WTC11 (cell line): ENCODE measurements at regions not wholly inside any gene's neighbourhood (a gene's known extent, or its start where the extent isn't known, plus 50 kb on each side); places are given as distances from the start of the nearest gene placed in this dataset.

ENCODE experiments used
- ATAC-seq: fragments of 200-7000 bp; cut with Tn5 transposase; 2 replicates; pipeline ENCODE4 v1.10.0; 2021; ENCODE audit warnings: mild to moderate bottlenecking, moderate library complexity
- CTCF ChIA-PET: fragments of 300-600 bp; sonication (Branson Sonifier 250); formaldehyde crosslinking; loops from one replicate; lab custom pipeline; 2021; ENCODE audit warnings: antibody characterized with exemption; lab: Charles Lee
- POLR2A ChIA-PET: fragments of 350-600 bp; sonication (Branson Sonifier 250); formaldehyde crosslinking; loops from one replicate; lab custom pipeline; 2021; ENCODE audit warnings: antibody characterized with exemption; lab: Charles Lee
- DNase-seq: peaks from one replicate; pipeline ENCODE4 v3.0.0; 2021; ENCODE audit warnings: low spot score
- H3K27ac Mint-ChIP-seq: 2 replicates; pipeline ENCODE4 v1.8.0; 2021; ENCODE audit warnings: mixed read lengths
- H3K27me3 Mint-ChIP-seq: 2 replicates; pipeline ENCODE4 v1.8.0; 2021; ENCODE audit warnings: low read depth, mild to moderate bottlenecking, moderate library complexity, mixed read lengths
- H3K36me3 Mint-ChIP-seq: 2 replicates; pipeline ENCODE4 v1.8.0; 2021; ENCODE audit warnings: mixed read lengths
- H3K4me1 Mint-ChIP-seq: 2 replicates; pipeline ENCODE4 v1.8.0; 2022; ENCODE audit warnings: mixed read lengths
- H3K4me3 Mint-ChIP-seq: 2 replicates; pipeline ENCODE4 v1.8.0; 2021; ENCODE audit warnings: mild to moderate bottlenecking, moderate library complexity, mixed read lengths
- H3K9me3 Mint-ChIP-seq: 2 replicates; pipeline ENCODE4 v1.8.0; 2021; ENCODE audit warnings: mixed read lengths
- ATF3 ChIP-seq: sonication (generic); formaldehyde crosslinking; conservative IDR thresholded peaks from 2 replicates; pipeline ENCODE4 v1.8.1; 2022; ENCODE audit warnings: mild to moderate bottlenecking, missing genetic modification reagents
- ATF6 ChIP-seq: sonication (generic); formaldehyde crosslinking; IDR thresholded peaks from 2 replicates; pipeline ENCODE4 v1.8.1; 2023; ENCODE audit warnings: mild to moderate bottlenecking, missing genetic modification reagents
- CBFB ChIP-seq: sonication (generic); formaldehyde crosslinking; IDR thresholded peaks from 2 replicates; pipeline ENCODE4 v1.8.1; 2022; ENCODE audit warnings: mild to moderate bottlenecking, low read depth, missing genetic modification reagents
- CREM ChIP-seq: sonication (generic); formaldehyde crosslinking; IDR thresholded peaks from 2 replicates; pipeline ENCODE4 v1.8.1; 2022; ENCODE audit warnings: mild to moderate bottlenecking, missing genetic modification reagents, moderate library complexity
- ELF4 ChIP-seq: sonication (generic); formaldehyde crosslinking; IDR thresholded peaks from 2 replicates; pipeline ENCODE4 v1.8.1; 2022; ENCODE audit warnings: low read depth, mild to moderate bottlenecking, moderate library complexity, missing genetic modification reagents
- GTF2I ChIP-seq: fragments of 250-450 bp; sonication (Bioruptor Pico); conservative IDR thresholded peaks from 2 replicates; pipeline ENCODE4 v1.4.0; 2021; ENCODE audit warnings: mild to moderate bottlenecking
- JUN ChIP-seq: sonication (generic); formaldehyde crosslinking; IDR thresholded peaks from 2 replicates; pipeline ENCODE4 v1.8.0; 2023; ENCODE audit warnings: mild to moderate bottlenecking, missing genetic modification reagents
- KAT7 ChIP-seq: sonication (generic); formaldehyde crosslinking; IDR thresholded peaks from 2 replicates; pipeline ENCODE4 v1.8.1; 2023; ENCODE audit warnings: missing genetic modification reagents, mild to moderate bottlenecking, borderline replicate concordance
- MXD4 ChIP-seq: fragments of 250-450 bp; sonication (Bioruptor Pico); IDR thresholded peaks from 2 replicates; pipeline ENCODE4 v1.8.0; 2021; ENCODE audit warnings: mild to moderate bottlenecking, moderate library complexity, borderline replicate concordance
- RORB ChIP-seq: fragments of 250-450 bp; sonication (Bioruptor Pico); IDR thresholded peaks from 2 replicates; pipeline ENCODE4 v1.9.0; 2021; ENCODE audit warnings: mild to moderate bottlenecking
- SOX15 ChIP-seq: fragments of 250-450 bp; sonication (Bioruptor Pico); IDR thresholded peaks from 2 replicates; pipeline ENCODE4 v1.9.0; 2021; ENCODE audit warnings: mild to moderate bottlenecking
- USF2 ChIP-seq: sonication (generic); formaldehyde crosslinking; IDR thresholded peaks from 2 replicates; pipeline ENCODE4 v1.8.1; 2023; ENCODE audit warnings: mild to moderate bottlenecking, missing genetic modification reagents, moderate library complexity
- ZNF281 ChIP-seq: sonication (generic); formaldehyde crosslinking; IDR thresholded peaks from 2 replicates; pipeline ENCODE4 v1.8.0; 2023; ENCODE audit warnings: mild to moderate bottlenecking, missing genetic modification reagents
- TF ChIP-seq, protein P1 (sequence below): fragments of 250-450 bp; sonication (Bioruptor Pico); IDR thresholded peaks from 2 replicates; pipeline ENCODE4 v1.9.0; 2021; ENCODE audit warnings: moderate library complexity, mild to moderate bottlenecking, inconsistent platforms, borderline replicate concordance
- TF ChIP-seq, protein P2 (sequence below): sonication (generic); formaldehyde crosslinking; IDR thresholded peaks from 2 replicates; pipeline ENCODE4 v1.8.1; 2022; ENCODE audit warnings: mild to moderate bottlenecking, missing genetic modification reagents, moderate library complexity, borderline replicate concordance
- TF ChIP-seq, protein P3 (sequence below): fragments of 250-450 bp; sonication (Bioruptor Pico); IDR thresholded peaks from 2 replicates; pipeline ENCODE4 v1.8.0; 2021; ENCODE audit warnings: mild to moderate bottlenecking

GRCh38 chr4:41408150-41408549 is 129.8 kb upstream of the LIMCH1 start (continued):
- no peak for TF ChIP-seq ZNF281 (CRISPR knock-in tag)
- no peak for TF ChIP-seq SOX15 (CRISPR knock-in tag)
- no peak for TF ChIP-seq ATF6 (CRISPR knock-in tag)

GRCh38 chr4:41408859-41409593 is 128.9 kb upstream of the LIMCH1 start:
- H3K36me3 Mint-ChIP-seq, result no peaks in the 10 kb centered on the region
- no peak for ATAC-seq
- ChIA-PET CTCF (no interaction called here), POLR2A (no interaction called here)
- H3K4me1 Mint-ChIP-seq, result peaks cover 7% of the 10 kb centered on the region
- H3K27me3 Mint-ChIP-seq, result no peaks in the 10 kb centered on the region
- no peaks in the 10 kb centered on the region for H3K9me3 Mint-ChIP-seq
- no peak overlapping the region for H3K27ac Mint-ChIP-seq
- no peak for DNase-seq
- TF ChIP-seq ELF4 (no peak), ATF6 (CRISPR knock-in tag) (no peak), CREM (CRISPR knock-in tag) (no peak)
- no peak overlapping the region for H3K4me3 Mint-ChIP-seq

DNA sequence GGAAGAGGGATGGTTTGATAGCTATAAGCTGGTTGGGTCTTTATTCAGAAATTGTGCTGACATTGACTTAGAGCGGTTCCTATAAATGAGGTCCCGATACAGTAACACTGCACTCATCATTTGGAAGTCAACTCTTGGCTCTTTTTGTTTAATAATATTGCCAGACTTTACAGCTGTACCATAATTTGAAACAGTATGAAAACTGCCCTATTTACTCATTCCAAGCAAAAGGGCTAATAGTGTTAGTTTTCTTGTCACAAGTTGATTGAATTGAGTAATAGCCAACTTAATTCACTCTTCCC is 128.4 kb upstream of the LIMCH1 start:
- H3K4me1 Mint-ChIP-seq, result peaks cover 7% of the 10 kb centered on the region
- no peak for TF ChIP-seq RORB (CRISPR knock-in tag)
- no peak for TF ChIP-seq JUN
- TF ChIP-seq, protein P1, sequence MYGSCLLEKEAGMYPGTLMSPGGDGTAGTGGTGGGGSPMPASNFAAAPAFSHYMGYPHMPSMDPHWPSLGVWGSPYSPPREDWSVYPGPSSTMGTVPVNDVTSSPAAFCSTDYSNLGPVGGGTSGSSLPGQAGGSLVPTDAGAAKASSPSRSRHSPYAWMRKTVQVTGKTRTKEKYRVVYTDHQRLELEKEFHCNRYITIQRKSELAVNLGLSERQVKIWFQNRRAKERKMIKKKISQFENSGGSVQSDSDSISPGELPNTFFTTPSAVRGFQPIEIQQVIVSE (CRISPR knock-in tag), result no peak
- TF ChIP-seq USF2 (CRISPR knock-in tag), result no peak
- no peak for TF ChIP-seq GTF2I
- no peak for TF ChIP-seq MXD4 (CRISPR knock-in tag)
- TF ChIP-seq KAT7 (CRISPR knock-in tag), result no peak
- TF ChIP-seq CBFB, result no peak
- TF ChIP-seq, protein P2, sequence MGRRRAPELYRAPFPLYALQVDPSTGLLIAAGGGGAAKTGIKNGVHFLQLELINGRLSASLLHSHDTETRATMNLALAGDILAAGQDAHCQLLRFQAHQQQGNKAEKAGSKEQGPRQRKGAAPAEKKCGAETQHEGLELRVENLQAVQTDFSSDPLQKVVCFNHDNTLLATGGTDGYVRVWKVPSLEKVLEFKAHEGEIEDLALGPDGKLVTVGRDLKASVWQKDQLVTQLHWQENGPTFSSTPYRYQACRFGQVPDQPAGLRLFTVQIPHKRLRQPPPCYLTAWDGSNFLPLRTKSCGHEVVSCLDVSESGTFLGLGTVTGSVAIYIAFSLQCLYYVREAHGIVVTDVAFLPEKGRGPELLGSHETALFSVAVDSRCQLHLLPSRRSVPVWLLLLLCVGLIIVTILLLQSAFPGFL (CRISPR knock-in tag), result no peak
- no peak for TF ChIP-seq ATF3 (CRISPR knock-in tag)
- TF ChIP-seq, protein P3, sequence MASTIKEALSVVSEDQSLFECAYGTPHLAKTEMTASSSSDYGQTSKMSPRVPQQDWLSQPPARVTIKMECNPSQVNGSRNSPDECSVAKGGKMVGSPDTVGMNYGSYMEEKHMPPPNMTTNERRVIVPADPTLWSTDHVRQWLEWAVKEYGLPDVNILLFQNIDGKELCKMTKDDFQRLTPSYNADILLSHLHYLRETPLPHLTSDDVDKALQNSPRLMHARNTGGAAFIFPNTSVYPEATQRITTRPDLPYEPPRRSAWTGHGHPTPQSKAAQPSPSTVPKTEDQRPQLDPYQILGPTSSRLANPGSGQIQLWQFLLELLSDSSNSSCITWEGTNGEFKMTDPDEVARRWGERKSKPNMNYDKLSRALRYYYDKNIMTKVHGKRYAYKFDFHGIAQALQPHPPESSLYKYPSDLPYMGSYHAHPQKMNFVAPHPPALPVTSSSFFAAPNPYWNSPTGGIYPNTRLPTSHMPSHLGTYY, result no peak
- no peaks in the 10 kb centered on the region for H3K9me3 Mint-ChIP-seq
- ATAC-seq (no peak), DNase-seq (no peak)
- ChIA-PET POLR2A (no interaction called here), CTCF (no interaction called here)
- H3K36me3 Mint-ChIP-seq, result no peaks in the 10 kb centered on the region
- no peak overlapping the region for H3K27ac Mint-ChIP-seq
- no peaks in the 10 kb centered on the region for H3K27me3 Mint-ChIP-seq
- H3K4me3 Mint-ChIP-seq, result no peak overlapping the region
